Transverse colon (tissue), 3 donors: ENCODE measurements at regions not wholly inside any gene's neighbourhood (a gene's known extent, or its start where the extent isn't known, plus 50 kb on each side); places are given as distances from the start of the nearest gene placed in this dataset.

Experiments
- CTCF ChIP-seq, 5 experiments: fragments of 200-600 bp in 3 of 5; fragments of 450-650 bp in 2 of 5; sonication (generic) in 3 of 5; IDR thresholded peaks; 1 replicate in 2 of 5; 2 replicates in 3 of 5; pipeline ENCODE4 v1.5.1; 2016 to 2017; ENCODE audit warnings: antibody characterized with exemption in 5 of 5, inconsistent platforms in 3 of 5, mild to moderate bottlenecking in 2 of 5, moderate library complexity in 1 of 5
- EP300 ChIP-seq: sonication (generic); formaldehyde crosslinking; IDR thresholded peaks from one replicate; pipeline ENCODE4 v1.6.1; 2017; ENCODE audit warnings: antibody characterized with exemption, low read depth
- POLR2A ChIP-seq: fragments of 450-650 bp; IDR thresholded peaks from one replicate; pipeline ENCODE4 v1.6.1; 2016; ENCODE audit warnings: antibody characterized with exemption, mild to moderate bottlenecking, moderate library complexity

- TF ChIP-seq POLR2A: no peak
- no peak for TF ChIP-seq CTCF (IDR thresholded peaks at IDR 0.05)
- no peak for TF ChIP-seq EP300
Measured at GRCh38 chr2:194567661-194568017, 1089.4 kb upstream of the SLC39A10 start.
